ENCODE measurements at regions not wholly inside any gene's neighbourhood (a gene's known extent, or its start where the extent isn't known, plus 50 kb on each side); places are given as distances from the start of the nearest gene placed in this dataset.

DNA sequence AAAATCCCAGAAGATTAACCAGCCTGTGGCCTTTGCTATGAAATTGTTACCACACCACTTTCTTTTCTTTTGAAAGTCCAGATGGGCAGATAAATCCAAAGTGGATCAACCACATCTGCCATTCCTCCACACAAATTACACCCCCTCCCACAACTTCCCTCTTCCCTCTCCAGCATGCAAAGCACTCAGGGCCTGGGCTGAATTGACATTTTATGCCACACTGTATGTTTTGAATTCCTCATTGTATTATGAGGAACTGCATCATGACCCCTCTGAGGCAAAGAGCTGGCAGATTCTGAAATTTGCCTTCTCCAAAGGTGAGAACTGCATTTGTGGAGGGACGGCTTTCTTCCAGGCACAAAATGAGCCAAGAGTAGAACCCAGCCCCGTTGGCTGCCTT is 589.2 kb upstream of the KLF4 start:
- TF ChIP-seq, protein P1, sequence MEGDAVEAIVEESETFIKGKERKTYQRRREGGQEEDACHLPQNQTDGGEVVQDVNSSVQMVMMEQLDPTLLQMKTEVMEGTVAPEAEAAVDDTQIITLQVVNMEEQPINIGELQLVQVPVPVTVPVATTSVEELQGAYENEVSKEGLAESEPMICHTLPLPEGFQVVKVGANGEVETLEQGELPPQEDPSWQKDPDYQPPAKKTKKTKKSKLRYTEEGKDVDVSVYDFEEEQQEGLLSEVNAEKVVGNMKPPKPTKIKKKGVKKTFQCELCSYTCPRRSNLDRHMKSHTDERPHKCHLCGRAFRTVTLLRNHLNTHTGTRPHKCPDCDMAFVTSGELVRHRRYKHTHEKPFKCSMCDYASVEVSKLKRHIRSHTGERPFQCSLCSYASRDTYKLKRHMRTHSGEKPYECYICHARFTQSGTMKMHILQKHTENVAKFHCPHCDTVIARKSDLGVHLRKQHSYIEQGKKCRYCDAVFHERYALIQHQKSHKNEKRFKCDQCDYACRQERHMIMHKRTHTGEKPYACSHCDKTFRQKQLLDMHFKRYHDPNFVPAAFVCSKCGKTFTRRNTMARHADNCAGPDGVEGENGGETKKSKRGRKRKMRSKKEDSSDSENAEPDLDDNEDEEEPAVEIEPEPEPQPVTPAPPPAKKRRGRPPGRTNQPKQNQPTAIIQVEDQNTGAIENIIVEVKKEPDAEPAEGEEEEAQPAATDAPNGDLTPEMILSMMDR (IDR thresholded peaks at IDR 0.05), result no peak
- TF ChIP-seq POLR2AphosphoS5 (IDR thresholded peaks at IDR 0.05; ENCODE audit: insufficient read depth in 1 of 2, low read depth in 1 of 2), result no peak
- no peak for TF ChIP-seq POLR2A (IDR thresholded peaks at IDR 0.05)
- no peaks in the 10 kb centered on the region for H3K36me3 ChIP-seq
- H3K4me1 ChIP-seq, result no peaks in the 10 kb centered on the region
- no peaks in the 10 kb centered on the region for H3K9me3 ChIP-seq
- H3K27ac ChIP-seq, result no peak overlapping the region
- H3K27me3 ChIP-seq, result no peaks in the 10 kb centered on the region
- no peak overlapping the region for H3K4me3 ChIP-seq
- DNase-seq (ENCODE audit: extremely low spot score in 2 of 2), result peak in 1 of 2 donors; percentile 20
- intact Hi-C loops (cut with DNase I), result no loop called here

- Histone ChIP-seq H3K9me3 (no peaks in the 10 kb centered on the region), H3K4me3 (no peak overlapping the region), H3K27me3 (no peaks in the 10 kb centered on the region), H3K4me1 (no peaks in the 10 kb centered on the region), H3K27ac (no peak overlapping the region), H3K36me3 (no peaks in the 10 kb centered on the region)
- TF ChIP-seq POLR2AphosphoS5 (IDR thresholded peaks at IDR 0.05; ENCODE audit: insufficient read depth in 1 of 2, low read depth in 1 of 2), result no peak
- TF ChIP-seq, protein P1 (IDR thresholded peaks at IDR 0.05), result no peak
- TF ChIP-seq POLR2A (IDR thresholded peaks at IDR 0.05), result no peak
- DNase-seq (ENCODE audit: extremely low spot score in 2 of 2), result peak in 1 of 2 donors; percentile 32
- intact Hi-C loops (cut with DNase I), result no loop called here
These were observed 588.8 kb upstream of the KLF4 start for GRCh38 chr9:108078375-108078774.

- Histone ChIP-seq H3K4me3 (no peak overlapping the region), H3K9me3 (no peaks in the 10 kb centered on the region), H3K36me3 (no peaks in the 10 kb centered on the region), H3K27me3 (no peaks in the 10 kb centered on the region), H3K4me1 (no peaks in the 10 kb centered on the region), H3K27ac (no peak overlapping the region)
- TF ChIP-seq POLR2AphosphoS5 (IDR thresholded peaks at IDR 0.05; ENCODE audit: insufficient read depth in 1 of 2, low read depth in 1 of 2) (no peak), POLR2A (IDR thresholded peaks at IDR 0.05) (no peak)
- TF ChIP-seq, protein P1 (IDR thresholded peaks at IDR 0.05), result no peak
- DNase-seq (ENCODE audit: extremely low spot score in 2 of 2), result peak in 1 of 2 donors; percentile 47
- intact Hi-C loops (cut with DNase I), result no loop called here
These were observed 588.0 kb upstream of the KLF4 start for GRCh38 chr9:108077556-108077955.

DNA sequence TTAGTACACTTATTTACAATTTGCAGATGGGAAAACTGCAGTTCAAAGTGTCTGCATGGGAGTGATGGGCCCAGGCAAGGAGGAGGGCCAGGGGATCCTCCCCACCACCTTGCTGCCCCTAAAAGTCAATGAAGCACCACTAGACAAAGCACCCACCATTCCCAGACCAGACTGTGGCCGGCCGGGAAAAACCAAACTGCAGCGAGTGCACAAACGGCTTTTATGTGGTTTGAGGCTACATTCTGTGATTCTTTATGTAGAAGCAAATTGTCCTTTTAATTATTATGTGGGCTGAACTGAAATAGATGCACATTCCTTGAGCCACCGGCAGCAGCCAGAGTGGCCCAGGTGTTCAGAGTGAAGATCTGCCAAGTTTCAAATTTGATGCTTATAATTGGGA is 585.3 kb upstream of the KLF4 start:
- no peak overlapping the region for H3K4me3 ChIP-seq
- H3K9me3 ChIP-seq, result no peaks in the 10 kb centered on the region
- intact Hi-C loops (cut with DNase I), result no loop called here
- no peak overlapping the region for H3K27ac ChIP-seq
- TF ChIP-seq, protein P1 (IDR thresholded peaks at IDR 0.05), result no peak
- no peak for TF ChIP-seq POLR2A (IDR thresholded peaks at IDR 0.05)
- TF ChIP-seq POLR2AphosphoS5 (IDR thresholded peaks at IDR 0.05; ENCODE audit: insufficient read depth in 1 of 2, low read depth in 1 of 2), result no peak
- H3K36me3 ChIP-seq, result no peaks in the 10 kb centered on the region
- DNase-seq (ENCODE audit: extremely low spot score in 2 of 2), result peak in 1 of 2 donors; percentile 74
- H3K27me3 ChIP-seq, result no peaks in the 10 kb centered on the region
- H3K4me1 ChIP-seq, result no peaks in the 10 kb centered on the region

- Histone ChIP-seq H3K4me1 (no peaks in the 10 kb centered on the region), H3K27me3 (no peaks in the 10 kb centered on the region), H3K9me3 (no peaks in the 10 kb centered on the region), H3K27ac (no peak overlapping the region), H3K36me3 (no peaks in the 10 kb centered on the region), H3K4me3 (no peak overlapping the region)
- DNase-seq (ENCODE audit: extremely low spot score in 2 of 2), result peak in 1 of 2 donors; percentile 44
- intact Hi-C loops (cut with DNase I), result no loop called here
- TF ChIP-seq, protein P1 (IDR thresholded peaks at IDR 0.05), result no peak
- TF ChIP-seq POLR2A (IDR thresholded peaks at IDR 0.05), result no peak
- TF ChIP-seq POLR2AphosphoS5 (IDR thresholded peaks at IDR 0.05; ENCODE audit: insufficient read depth in 1 of 2, low read depth in 1 of 2), result no peak
These were observed 584.3 kb upstream of the KLF4 start for GRCh38 chr9:108073823-108074222.

Measured in vagina (tissue), 2 donors.